T-helper 17 cell (primary cell): ENCODE measurements at regions not wholly inside any gene's neighbourhood (a gene's known extent, or its start where the extent isn't known, plus 50 kb on each side); places are given as distances from the start of the nearest gene placed in this dataset.

ENCODE experiments used
- ATAC-seq: fragments of 150-1000 bp; cut with Tn5 transposase; 2 replicates; pipeline ENCODE4 v1.10.0; 2021; ENCODE audit warnings: mild to moderate bottlenecking, moderate library complexity
- DNase-seq, 3 donors: peaks; one replicate each; pipeline versions ENCODE4 v3.0.0 to v3.0.0-alpha.2; 2020 to 2021
- H3K9me3 ChIP-seq: one replicate; pipeline ENCODE4 v1.7.0; 2013; ENCODE audit warnings: low read length, mild to moderate bottlenecking; ENCODE audit not compliant: control insufficient read depth, poor library complexity, severe bottlenecking
- H3K27ac Mint-ChIP-seq: one replicate; pipeline ENCODE4 v1.8.0; 2022; ENCODE audit warnings: mild to moderate bottlenecking, moderate library complexity, mixed read lengths
- H3K27me3 Mint-ChIP-seq: one replicate; pipeline ENCODE4 v1.8.0; 2022; ENCODE audit warnings: mixed read lengths
- H3K36me3 Mint-ChIP-seq: one replicate; pipeline ENCODE4 v1.8.0; 2022; ENCODE audit warnings: low read depth, mixed read lengths
- H3K4me1 Mint-ChIP-seq: one replicate; pipeline ENCODE4 v1.8.0; 2022; ENCODE audit warnings: mild to moderate bottlenecking, mixed read lengths
- H3K4me3 Mint-ChIP-seq: one replicate; pipeline ENCODE4 v1.8.0; 2022; ENCODE audit warnings: mild to moderate bottlenecking, moderate library complexity, mixed read lengths

DNA sequence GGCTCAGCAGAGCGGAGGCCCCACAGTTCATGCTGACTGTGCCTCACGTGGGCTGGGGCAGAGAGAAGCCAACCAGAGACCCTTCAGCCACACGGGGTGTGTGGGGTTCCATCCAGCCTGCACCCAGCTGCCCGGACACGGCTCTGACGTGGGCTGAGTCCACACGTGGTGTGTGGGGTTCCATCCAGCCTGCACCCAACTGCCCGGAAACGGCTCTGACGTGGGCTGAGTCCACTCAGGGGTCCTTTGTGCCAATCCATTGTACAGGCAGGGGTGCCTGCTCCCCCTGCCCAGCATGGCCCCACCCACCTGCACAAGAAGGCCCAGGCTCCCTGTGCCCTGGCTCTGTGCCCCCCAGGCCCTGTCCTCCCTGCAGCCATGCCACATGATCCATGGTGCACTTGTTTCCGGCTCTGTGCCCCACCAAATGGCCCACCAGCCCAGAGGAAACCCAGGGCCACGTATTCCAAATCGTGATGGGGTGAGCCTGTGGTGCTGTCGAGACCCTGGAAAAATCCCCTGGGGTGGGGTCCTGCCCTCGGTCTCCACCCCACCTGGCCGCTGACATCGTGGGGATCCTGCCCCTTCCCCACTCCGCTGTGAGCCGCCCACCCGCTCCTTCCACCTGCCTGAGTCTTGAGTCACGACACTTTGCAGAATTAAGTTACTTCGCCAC lies 99.3 kb upstream of the SFSWAP start:
- H3K4me1 Mint-ChIP-seq, result peaks cover 16% of the 10 kb centered on the region
- no peak for DNase-seq
- H3K4me3 Mint-ChIP-seq, result no peak overlapping the region
- H3K9me3 ChIP-seq, result no peaks in the 10 kb centered on the region
- no peaks in the 10 kb centered on the region for H3K36me3 Mint-ChIP-seq
- H3K27me3 Mint-ChIP-seq, result peaks cover 7% of the 10 kb centered on the region
- ATAC-seq, result no peak
- no peak overlapping the region for H3K27ac Mint-ChIP-seq

DNA sequence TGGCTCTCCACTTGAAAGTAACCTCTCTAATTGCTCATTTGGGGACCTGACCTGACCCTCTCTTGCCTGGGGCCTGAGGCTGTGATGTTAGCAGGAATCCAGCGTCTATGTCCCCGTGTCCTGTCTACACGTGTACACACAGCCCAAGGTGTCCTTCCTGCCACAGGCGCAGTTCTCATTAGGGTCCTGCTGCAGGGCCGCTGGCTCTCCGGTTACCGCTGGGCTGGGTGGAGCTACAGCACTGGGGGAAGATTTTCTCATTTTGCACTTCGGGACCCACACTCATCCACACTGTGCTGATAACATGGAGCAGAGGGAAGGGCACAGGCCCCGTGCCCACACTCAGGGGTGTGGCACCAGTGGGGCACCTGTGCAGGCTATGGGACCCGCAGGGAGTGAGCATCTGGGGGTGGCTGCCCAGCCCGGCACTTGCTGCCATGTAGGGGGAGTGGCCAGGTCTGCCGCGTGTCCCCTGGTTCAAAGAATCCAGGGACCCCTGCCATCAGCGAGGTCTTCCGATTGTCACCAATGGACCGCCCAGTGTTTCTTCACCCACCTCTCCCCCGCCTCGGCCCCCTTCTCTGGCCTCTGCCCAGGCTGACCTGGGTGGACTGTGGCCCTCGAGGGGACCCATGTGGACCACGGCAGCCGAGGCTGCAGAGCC lies 98.7 kb upstream of the SFSWAP start:
- no peak overlapping the region for H3K27ac Mint-ChIP-seq

DNA sequence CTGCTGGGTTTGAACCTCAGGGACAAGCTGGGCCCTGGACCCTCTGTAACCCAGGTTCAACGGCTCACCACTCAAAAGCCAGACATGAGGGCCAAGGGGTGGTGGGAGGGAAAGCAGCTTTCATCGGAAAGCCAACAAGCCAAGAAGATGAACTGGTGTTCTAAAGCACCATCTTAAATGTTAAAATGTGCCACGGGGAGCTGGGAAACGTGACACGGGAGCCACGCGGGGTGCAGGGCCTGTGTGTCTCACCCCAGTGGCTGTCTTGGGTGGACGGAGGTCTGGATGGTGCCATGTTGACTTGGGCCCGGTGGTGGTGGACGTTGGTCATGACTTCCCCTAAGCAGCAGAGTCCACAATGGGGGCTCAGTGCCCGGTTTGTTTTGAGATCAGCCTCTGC lies 97.7 kb upstream of the SFSWAP start:
- ATAC-seq, result no peak

More for the DNA sequence above, 98.7 kb upstream of the SFSWAP start:
- no peak for DNase-seq
- Mint-ChIP-seq H3K36me3 (no peaks in the 10 kb centered on the region), H3K27me3 (peaks cover 14% of the 10 kb centered on the region), H3K4me3 (no peak overlapping the region), H3K4me1 (peaks cover 15% of the 10 kb centered on the region)
- ATAC-seq, result no peak
- H3K9me3 ChIP-seq, result no peaks in the 10 kb centered on the region

DNA sequence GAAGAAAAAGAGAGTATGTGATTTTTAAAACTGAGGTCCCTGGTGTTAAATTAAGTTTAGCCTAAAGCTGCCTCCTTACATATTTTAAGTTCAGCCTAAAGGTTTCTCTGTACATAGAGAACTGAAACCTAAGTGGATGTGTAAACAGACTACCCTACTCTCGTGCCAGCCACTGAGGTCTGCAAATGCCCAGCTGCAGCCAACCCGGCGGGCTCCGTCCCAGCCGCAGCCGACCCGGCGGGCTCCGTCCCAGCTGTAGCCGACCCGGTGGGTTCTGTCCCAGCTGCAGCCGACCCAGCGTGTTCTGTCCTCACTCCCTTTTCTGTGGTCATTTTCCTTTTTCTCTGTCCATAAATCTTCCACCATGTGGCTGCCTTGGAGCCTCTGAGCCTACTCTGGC lies 97.2 kb upstream of the SFSWAP start:
- H3K27ac Mint-ChIP-seq, result peak overlapping the region; percentile 12

More for the DNA sequence above, 97.7 kb upstream of the SFSWAP start:
- Mint-ChIP-seq H3K4me3 (no peak overlapping the region), H3K27me3 (peaks cover 24% of the 10 kb centered on the region), H3K27ac (peak overlapping the region; percentile 12), H3K4me1 (peaks cover 7% of the 10 kb centered on the region), H3K36me3 (no peaks in the 10 kb centered on the region)
- DNase-seq, result no peak
- H3K9me3 ChIP-seq, result no peaks in the 10 kb centered on the region

DNA sequence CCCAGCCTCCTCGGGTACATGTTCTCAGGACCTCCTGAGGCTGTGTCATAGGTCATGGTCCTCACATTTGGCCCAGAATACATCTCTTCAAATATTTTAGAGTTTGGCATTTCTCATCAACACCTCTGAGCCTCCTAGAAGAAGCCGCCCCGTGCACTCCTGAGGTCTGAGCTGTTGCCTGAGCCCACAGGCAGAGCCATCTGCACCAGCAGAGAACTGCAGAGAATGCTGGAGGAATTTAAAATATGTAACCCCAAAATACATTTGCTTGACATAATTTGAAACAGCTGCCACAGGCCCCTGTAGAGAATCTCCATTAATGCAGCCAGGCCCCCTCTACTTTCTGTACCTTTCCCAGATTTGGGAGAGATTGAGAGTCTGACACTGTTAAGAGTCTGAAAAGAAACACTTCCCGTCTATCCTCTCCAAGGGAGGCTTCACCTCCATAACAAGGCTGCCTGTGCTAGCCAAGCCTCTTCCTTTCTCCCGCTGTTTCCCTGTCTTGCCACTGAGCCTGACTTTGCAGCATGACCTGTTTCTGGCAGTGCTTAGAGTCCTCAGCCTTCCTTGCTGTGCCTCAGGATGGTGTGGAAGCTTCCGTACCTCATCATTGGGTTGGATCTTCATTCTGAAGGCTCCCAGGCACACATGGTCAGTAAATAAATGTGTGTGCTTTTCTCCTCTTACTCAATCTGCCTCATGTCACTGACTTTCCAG lies 95.4 kb upstream of the SFSWAP start:
- H3K4me1 Mint-ChIP-seq, result peaks cover 3% of the 10 kb centered on the region
- H3K27me3 Mint-ChIP-seq, result peaks cover 32% of the 10 kb centered on the region
- H3K27ac Mint-ChIP-seq, result no peak overlapping the region
- DNase-seq, result no peak
- H3K9me3 ChIP-seq, result no peaks in the 10 kb centered on the region
- H3K36me3 Mint-ChIP-seq, result no peaks in the 10 kb centered on the region
- ATAC-seq, result no peak
- H3K4me3 Mint-ChIP-seq, result no peak overlapping the region

More for the DNA sequence above, 97.2 kb upstream of the SFSWAP start:
- Mint-ChIP-seq H3K4me1 (peaks cover 7% of the 10 kb centered on the region), H3K27me3 (peaks cover 26% of the 10 kb centered on the region), H3K4me3 (no peak overlapping the region), H3K36me3 (no peaks in the 10 kb centered on the region)
- no peak for ATAC-seq
- no peak for DNase-seq
- no peaks in the 10 kb centered on the region for H3K9me3 ChIP-seq

DNA sequence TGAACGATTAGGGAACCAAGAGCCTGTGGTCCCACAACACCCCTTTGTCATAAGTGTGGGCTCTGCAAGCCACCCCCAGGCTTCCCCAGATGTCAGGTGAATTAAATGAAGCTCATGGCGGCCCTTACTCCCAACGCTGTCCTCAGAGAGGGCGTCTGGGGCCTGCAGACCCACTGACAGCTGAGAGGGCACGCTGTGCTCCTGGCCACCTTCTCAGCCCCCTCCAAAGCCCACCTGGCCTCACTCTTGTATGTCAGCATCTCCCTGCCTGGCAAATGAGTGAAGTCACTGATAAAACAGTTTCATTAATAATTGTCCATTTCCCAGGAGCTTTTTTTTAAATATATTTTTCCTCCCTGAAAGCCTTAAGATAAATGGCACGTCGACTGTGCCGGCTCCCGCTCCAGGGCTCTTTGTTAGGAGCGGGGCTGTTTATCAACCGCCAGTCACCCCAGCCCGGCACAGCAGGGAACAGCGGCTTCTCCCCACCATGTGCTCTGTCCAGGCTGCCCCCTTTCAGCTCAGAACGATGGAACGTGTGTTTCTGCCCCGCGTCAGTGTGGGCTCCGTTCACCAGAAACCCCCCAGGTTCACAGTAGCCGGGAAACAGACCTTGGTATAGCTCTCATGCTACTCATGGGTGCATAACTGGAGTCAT lies 94.7 kb upstream of the SFSWAP start:
- no peaks in the 10 kb centered on the region for H3K9me3 ChIP-seq
- ATAC-seq (no peak), DNase-seq (no peak)
- Mint-ChIP-seq H3K4me3 (no peak overlapping the region), H3K27ac (no peak overlapping the region), H3K4me1 (peaks cover 3% of the 10 kb centered on the region), H3K36me3 (no peaks in the 10 kb centered on the region), H3K27me3 (peaks cover 32% of the 10 kb centered on the region)

DNA sequence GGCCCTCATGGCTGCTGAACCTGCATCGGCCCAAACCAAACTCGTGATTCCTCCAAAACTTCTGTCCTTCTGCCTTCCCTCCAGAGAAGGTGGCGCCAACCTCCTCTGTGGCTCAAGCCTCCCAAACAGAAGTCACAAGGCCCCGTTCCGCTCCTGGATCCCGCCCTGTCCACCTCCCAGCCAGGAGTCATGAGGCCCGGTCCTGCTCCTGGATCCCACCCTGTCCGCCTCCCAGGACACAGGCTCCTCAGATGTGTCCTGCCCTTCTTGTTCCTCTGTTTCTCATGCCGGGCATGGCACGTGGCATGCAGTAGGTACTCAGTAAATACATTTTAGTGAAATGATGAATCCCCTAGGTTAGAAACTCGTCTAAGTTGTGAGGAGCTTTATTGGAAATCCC lies 94.2 kb upstream of the SFSWAP start:
- Mint-ChIP-seq H3K27me3 (peaks cover 32% of the 10 kb centered on the region), H3K36me3 (no peaks in the 10 kb centered on the region), H3K4me1 (peaks cover 3% of the 10 kb centered on the region), H3K27ac (no peak overlapping the region), H3K4me3 (no peak overlapping the region)
- DNase-seq, result no peak
- no peaks in the 10 kb centered on the region for H3K9me3 ChIP-seq
- ATAC-seq, result no peak

DNA sequence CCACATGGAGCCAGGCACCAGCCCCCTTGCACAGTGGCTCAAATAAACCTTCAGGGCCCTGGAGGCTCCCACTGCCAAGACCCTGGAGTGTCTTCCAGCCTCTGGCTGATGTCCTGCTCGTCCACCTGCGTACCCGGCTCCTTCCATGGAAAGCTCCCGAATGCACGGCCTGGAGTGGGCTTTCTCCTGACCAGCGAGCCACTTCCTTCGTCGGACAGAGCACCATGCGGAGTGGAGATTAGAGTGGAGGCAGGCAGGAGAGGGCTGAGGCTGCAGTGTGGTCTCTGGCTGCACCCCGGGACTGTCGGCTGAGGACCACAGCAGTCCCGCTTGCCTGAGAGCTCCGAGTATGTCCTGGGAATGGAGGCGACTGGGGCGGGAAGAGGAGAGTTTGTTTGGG lies 93.7 kb upstream of the SFSWAP start:
- ATAC-seq (no peak), DNase-seq (no peak)
- no peak overlapping the region for H3K27ac Mint-ChIP-seq
- H3K9me3 ChIP-seq, result no peaks in the 10 kb centered on the region
- H3K4me3 Mint-ChIP-seq, result no peak overlapping the region
- H3K4me1 Mint-ChIP-seq, result peaks cover 3% of the 10 kb centered on the region
- H3K36me3 Mint-ChIP-seq, result no peaks in the 10 kb centered on the region
- H3K27me3 Mint-ChIP-seq, result peaks cover 32% of the 10 kb centered on the region

DNA sequence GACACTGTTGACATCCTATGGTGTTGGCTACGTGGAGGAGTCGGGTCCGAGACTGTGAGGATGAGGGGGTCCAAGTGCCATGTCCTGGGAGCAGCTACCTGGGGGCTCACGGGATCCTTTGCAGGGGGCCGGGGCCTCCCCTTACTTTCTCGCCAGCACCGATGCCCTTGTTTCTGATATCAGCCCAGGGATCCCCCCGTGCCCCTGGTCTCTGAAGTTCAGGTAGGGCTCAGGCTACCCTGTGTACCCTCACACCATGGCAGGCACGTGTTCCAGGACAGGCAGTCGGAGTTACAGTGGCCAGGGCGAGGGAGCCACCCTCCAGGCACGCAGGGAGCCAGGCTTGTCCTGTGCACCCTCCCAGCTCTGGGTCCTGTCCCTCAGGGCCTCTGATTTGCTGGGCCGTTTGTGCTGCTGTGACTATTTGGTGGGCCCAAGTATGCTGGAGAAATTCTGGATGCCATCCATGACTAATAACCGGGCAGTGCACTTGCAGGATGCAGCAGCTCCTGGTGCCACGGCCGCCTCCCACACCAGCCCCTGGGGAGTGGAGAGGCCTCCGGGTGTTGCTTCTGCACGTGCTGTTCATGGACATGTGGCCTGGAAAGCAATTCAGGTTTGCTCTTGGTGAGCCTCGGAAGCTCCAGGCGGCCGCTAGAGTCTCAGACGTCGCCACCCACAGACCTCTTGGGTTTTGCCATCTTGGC lies 93.1 kb upstream of the SFSWAP start:
- no peaks in the 10 kb centered on the region for H3K9me3 ChIP-seq
- H3K4me1 Mint-ChIP-seq, result peaks cover 3% of the 10 kb centered on the region
- DNase-seq, result no peak
- peaks cover 32% of the 10 kb centered on the region for H3K27me3 Mint-ChIP-seq
- ATAC-seq, result no peak
- no peaks in the 10 kb centered on the region for H3K36me3 Mint-ChIP-seq
- no peak overlapping the region for H3K27ac Mint-ChIP-seq
- H3K4me3 Mint-ChIP-seq, result no peak overlapping the region

DNA sequence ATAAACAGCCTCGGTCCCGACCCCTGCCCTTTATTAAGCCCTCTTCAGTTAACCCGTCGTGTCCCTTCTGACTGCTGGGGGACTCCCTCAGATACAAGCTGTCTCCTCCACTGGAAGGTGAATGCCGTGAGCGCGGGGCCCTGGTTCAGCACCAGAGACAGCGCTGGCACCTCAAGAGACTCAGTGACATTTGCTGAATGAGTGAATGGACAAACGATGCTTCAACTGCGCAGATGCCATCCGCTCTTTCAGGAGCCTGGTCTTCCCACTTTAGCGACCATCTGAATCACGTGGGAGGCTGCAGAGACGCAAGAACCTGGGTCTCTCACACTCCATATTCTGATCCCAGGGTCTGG lies 92.6 kb upstream of the SFSWAP start:
- peaks cover 32% of the 10 kb centered on the region for H3K27me3 Mint-ChIP-seq
- H3K4me3 Mint-ChIP-seq, result no peak overlapping the region
- DNase-seq, result no peak
- ATAC-seq, result no peak
- no peaks in the 10 kb centered on the region for H3K36me3 Mint-ChIP-seq
- H3K9me3 ChIP-seq, result no peaks in the 10 kb centered on the region
- H3K4me1 Mint-ChIP-seq, result peaks cover 3% of the 10 kb centered on the region
- H3K27ac Mint-ChIP-seq, result no peak overlapping the region

DNA sequence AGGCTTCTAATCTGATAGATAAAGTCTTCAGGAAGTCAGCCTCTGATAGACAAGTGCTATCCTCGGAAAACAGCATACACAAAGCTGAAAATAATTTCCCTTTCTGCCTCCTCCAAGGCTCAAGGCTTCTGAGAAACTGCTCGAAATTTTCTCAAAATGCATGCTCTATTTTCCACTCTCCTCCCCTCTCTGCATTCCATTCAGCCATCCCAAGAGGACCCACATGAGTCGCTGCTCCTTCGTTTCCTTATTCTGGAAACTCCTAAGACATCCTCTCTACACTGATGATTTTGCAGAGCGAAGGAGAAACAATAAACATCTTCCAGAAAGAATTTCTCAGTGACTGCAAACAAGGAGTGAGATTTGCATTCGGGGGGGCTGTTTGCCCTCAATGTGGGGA lies 92.2 kb upstream of the SFSWAP start:
- DNase-seq, result no peak
- no peak overlapping the region for H3K4me3 Mint-ChIP-seq
- H3K27ac Mint-ChIP-seq, result no peak overlapping the region
- H3K4me1 Mint-ChIP-seq, result peaks cover 3% of the 10 kb centered on the region
- H3K27me3 Mint-ChIP-seq, result peaks cover 32% of the 10 kb centered on the region
- H3K36me3 Mint-ChIP-seq, result no peaks in the 10 kb centered on the region
- no peaks in the 10 kb centered on the region for H3K9me3 ChIP-seq
- ATAC-seq, result no peak

DNA sequence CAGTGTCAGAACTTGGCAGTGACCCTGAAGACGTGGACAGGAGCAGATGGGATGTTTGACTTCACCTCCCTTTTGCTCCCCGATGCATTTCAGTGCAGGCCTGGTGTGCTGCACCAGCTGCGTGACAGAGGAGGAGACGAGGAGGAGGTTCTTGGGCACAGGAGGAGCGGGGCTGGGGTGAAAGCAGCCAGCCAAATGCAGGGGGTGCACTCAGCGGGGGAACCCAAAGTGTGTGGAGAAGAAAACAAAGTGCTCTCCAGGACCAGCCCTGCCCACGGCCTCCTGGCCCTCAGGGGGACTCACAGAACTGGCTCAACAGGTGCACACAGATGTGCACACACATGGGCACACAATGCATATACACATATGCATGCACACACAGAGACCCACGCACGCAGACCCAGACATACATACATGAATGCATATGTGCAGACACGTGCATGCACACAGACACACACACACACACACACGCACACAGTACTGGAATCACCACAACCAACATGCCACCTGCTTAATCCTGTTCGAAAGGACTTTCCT lies 91.7 kb upstream of the SFSWAP start:
- Mint-ChIP-seq H3K27ac (no peak overlapping the region), H3K36me3 (no peaks in the 10 kb centered on the region), H3K4me3 (no peak overlapping the region), H3K27me3 (peaks cover 32% of the 10 kb centered on the region), H3K4me1 (peaks cover 3% of the 10 kb centered on the region)
- no peak for DNase-seq
- ATAC-seq, result no peak
- no peaks in the 10 kb centered on the region for H3K9me3 ChIP-seq
